Heart left ventricle (tissue), 16 donors: ENCODE measurements at regions not wholly inside any gene's neighbourhood (a gene's known extent, or its start where the extent isn't known, plus 50 kb on each side); places are given as distances from the start of the nearest gene placed in this dataset.
"Not testable (repeated sequence)": the region's sequence is repeated elsewhere in the genome, so short reads cannot be mapped to it uniquely, and the experiment has no call there.

Experiments used
- ATAC-seq, 4 donors: fragments of 200-7000 bp; cut with Tn5 transposase; one replicate each; pipeline ENCODE4 v1.9.1; 2020 to 2022; ENCODE audit warnings: moderate library complexity in 4 of 4, mild to moderate bottlenecking in 3 of 4, moderate number of reproducible peaks in 1 of 4
- DNase-seq, 5 donors: peaks; one replicate each; pipeline ENCODE4 v3.0.0-alpha.2; 2020
- H3K27ac ChIP-seq, 12 donors: fragments of 200-600 bp; sonication (generic) in 4 of 12; one replicate each; pipeline versions ENCODE4 v1.5.0 to v1.8.0; 2016 to 2022; ENCODE audit warnings: mild to moderate bottlenecking in 2 of 12
- H3K27me3 ChIP-seq, 9 donors: fragments of 200-600 bp; sonication (generic) in 2 of 9; one replicate each; pipeline versions ENCODE4 v1.5.1 to v1.8.0; 2016 to 2022; ENCODE audit warnings: mild to moderate bottlenecking in 3 of 9
- H3K36me3 ChIP-seq, 9 donors: fragments of 200-600 bp; sonication (generic) in 2 of 9; one replicate each; pipeline versions ENCODE4 v1.5.0 to v1.8.0; 2018 to 2022; ENCODE audit warnings: mild to moderate bottlenecking in 2 of 9
- H3K4me1 ChIP-seq, 12 donors: fragments of 200-600 bp; sonication (generic) in 4 of 12; one replicate each; pipeline versions ENCODE4 v1.5.0 to v1.8.0; 2016 to 2022; ENCODE audit warnings: mild to moderate bottlenecking in 3 of 12
- H3K4me3 ChIP-seq, 12 donors: fragments of 200-600 bp; sonication (generic) in 4 of 12; one replicate each; pipeline versions ENCODE4 v1.5.0 to v1.8.0; 2017 to 2022; ENCODE audit warnings: mild to moderate bottlenecking in 9 of 12, moderate library complexity in 4 of 12
- H3K9me3 ChIP-seq, 12 donors: fragments of 200-600 bp; sonication (generic) in 4 of 12; one replicate each; pipeline versions ENCODE4 v1.5.0 to v1.8.0; 2016 to 2022; ENCODE audit warnings: mild to moderate bottlenecking in 1 of 12
- CTCF ChIP-seq, 12 donors: fragments of 200-600 bp; sonication (generic) in 4 of 12; IDR thresholded peaks; one replicate each; pipeline versions ENCODE4 v1.5.0 to v1.8.0; 2018 to 2022; ENCODE audit warnings: antibody characterized with exemption in 12 of 12, mild to moderate bottlenecking in 5 of 12
- POLR2A ChIP-seq, 2 donors: fragments of 450-650 bp; IDR thresholded peaks; one replicate each; pipeline ENCODE4 v1.6.1; 2017; ENCODE audit warnings: antibody characterized with exemption in 2 of 2, mild to moderate bottlenecking in 2 of 2, moderate library complexity in 2 of 2
- WGBS, 4 donors: extraction: QIAGEN DNeasy Blood & Tissue Kit in 2 of 4; methylation state at CpG; one replicate each; pipeline versions ENCODE4 v1.1.5 to v1.1.7; 2013 to 2018; 5-methylcytosine and 5-hydroxymethylcytosine counted together
- intact Hi-C, 10 donors: fragments of 100-400 bp; cut with DNase I; formaldehyde crosslinking; loops; one replicate each; pipeline versions ENCODE4 v1.11.1 to v1.14.2; 2022
- donor health status: ischemic (EF 13 %, LVEDD 7.1; RV severe dilation, severe dysfunction).
- donor health status: healthy with polysubstance abuse.
- donor health status: DM: no; HTN: yes; CAD: no.
- donor health status: DM: no; HTN: no; CAD: no.
- donor health status: ischemic (EF 25% LVEDD 6.9; RV normal size, moderate dysfunction).
- donor health status: ischemic (EF 25% LVEDD 5.7; RV mildly dilated, moderate dysfunction).
- donor health status: healthy.
- donor health status: DM: yes; HTN: yes; CAD: no.
- donor health status: ischemic (EF 35%, LVEDD 5.7; RV mildly dilated, moderate dysfunction).
- donor health status: nonischemic (EF 11% LVEDD 7.7; RV severe dilation, severe dysfunction).
- donor health status: DM: yes; HTN: yes; CAD: no.
- donor health status: PGD.
- donor health status: ischemic (EF 29% LVEDD 5.4; RV normal size, mild dysfunction).
- donor health status: nonischemic (EF 23%, LVEDD 6.1; RV moderate dilation, normal function).

GRCh38 chr4:44978020-44978419 lies 251.7 kb upstream of the GNPDA2 start:
- no peaks in the 10 kb centered on the region for H3K27me3 ChIP-seq
- TF ChIP-seq CTCF (IDR thresholded peaks at IDR 0.05) (no peak), POLR2A (IDR thresholded peaks at IDR 0.05) (no peak)
- no peak for DNase-seq
- ATAC-seq, result no peak
- WGBS, 4 donors, result 37 to 82% (median 57%) methylated on average over 1 of the region's 1 CpG
- H3K27ac ChIP-seq, result no peak overlapping the region
- peaks cover 0 to 4% (median 0%) of the 10 kb centered on the region in 12 donors for H3K9me3 ChIP-seq
- H3K36me3 ChIP-seq, result no peaks in the 10 kb centered on the region
- H3K4me1 ChIP-seq, result no peaks in the 10 kb centered on the region
- intact Hi-C loops, result no loop called here
- no peak overlapping the region for H3K4me3 ChIP-seq

GRCh38 chr4:44965435-44966095 lies 239.2 kb upstream of the GNPDA2 start:
- intact Hi-C loops, result no loop called here
- no peak overlapping the region for H3K27ac ChIP-seq

GRCh38 chr4:44964086-44964485 lies 237.7 kb upstream of the GNPDA2 start:
- H3K27ac ChIP-seq, ATAC-seq, H3K4me1 ChIP-seq, intact Hi-C loops, DNase-seq, H3K36me3 ChIP-seq, H3K27me3 ChIP-seq, H3K4me3 ChIP-seq: not testable (repeated sequence)
- peaks cover 0 to 30% (median 7%) of the 10 kb centered on the region in 12 donors for H3K9me3 ChIP-seq
- WGBS, 4 donors, result 69 to 83% (median 73%) methylated on average over 5 of the region's 5 CpGs

More at GRCh38 chr4:44965435-44966095, 239.2 kb upstream of the GNPDA2 start:
- no peaks in the 10 kb centered on the region for H3K36me3 ChIP-seq
- 87 to 93% (median 91%) methylated on average over 6 of the region's 6 CpGs for WGBS, 4 donors
- ATAC-seq, result no peak
- H3K27me3 ChIP-seq, result no peaks in the 10 kb centered on the region
- no peak for DNase-seq
- H3K4me3 ChIP-seq, result no peak overlapping the region
- TF ChIP-seq POLR2A (IDR thresholded peaks at IDR 0.05) (no peak), CTCF (IDR thresholded peaks at IDR 0.05) (no peak)
- peaks cover 0 to 23% (median 0%) of the 10 kb centered on the region in 12 donors for H3K9me3 ChIP-seq
- H3K4me1 ChIP-seq, result no peaks in the 10 kb centered on the region

DNA sequence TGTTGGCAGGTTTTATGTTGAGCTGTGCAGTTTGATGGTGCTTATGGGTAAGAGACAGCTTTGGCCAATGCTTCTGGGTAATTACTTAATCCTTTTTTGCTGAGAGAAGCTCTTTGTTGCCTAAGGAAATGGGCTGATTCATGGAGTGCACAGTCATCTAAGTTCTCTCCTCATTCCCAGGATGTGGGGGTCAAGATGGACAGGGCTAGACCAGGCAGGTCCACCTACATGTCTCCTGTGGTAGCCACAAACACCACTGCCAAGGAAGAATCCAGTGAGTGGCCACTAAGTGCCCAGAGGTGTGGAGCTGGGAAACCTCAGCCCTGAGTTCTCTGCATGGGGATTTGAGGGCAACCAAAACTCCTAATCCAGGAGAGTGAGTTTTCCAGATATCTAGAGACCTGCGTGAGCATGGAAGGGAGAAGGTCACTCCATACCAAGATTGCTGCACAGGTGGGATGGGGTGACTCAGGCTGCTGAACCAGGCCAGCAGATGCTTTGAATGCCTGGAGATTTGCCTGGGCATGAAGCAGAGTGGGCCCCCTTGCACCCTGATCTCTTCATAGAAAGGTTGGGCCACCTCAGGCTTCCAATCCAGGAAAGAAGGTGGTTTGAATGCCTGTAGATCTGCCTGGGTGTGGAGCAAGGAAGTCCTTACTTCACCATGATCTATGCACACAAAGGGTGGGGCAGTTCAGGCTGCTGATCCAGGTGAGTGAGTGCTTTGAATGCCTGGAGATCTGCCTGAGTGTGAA lies 234.8 kb upstream of the GNPDA2 start:
- 67 to 100% (median 90%) methylated on average over 1 of the region's 1 CpG for WGBS, 4 donors
- Histone ChIP-seq H3K27ac (no peak overlapping the region), H3K36me3 (no peaks in the 10 kb centered on the region), H3K27me3 (no peaks in the 10 kb centered on the region), H3K4me3 (no peak overlapping the region), H3K4me1 (no peaks in the 10 kb centered on the region), H3K9me3 (peaks cover 0 to 43% (median 7%) of the 10 kb centered on the region in 12 donors)
- intact Hi-C loops, result no loop called here
- ATAC-seq (no peak), DNase-seq (no peak)
- TF ChIP-seq POLR2A (IDR thresholded peaks at IDR 0.05), result no peak
- no peak for TF ChIP-seq CTCF (IDR thresholded peaks at IDR 0.05)
